ENCODE measurements at regions not wholly inside any gene's neighbourhood (a gene's known extent, or its start where the extent isn't known, plus 50 kb on each side); places are given as distances from the start of the nearest gene placed in this dataset.
"Not testable (repeated sequence)": the region's sequence is repeated elsewhere in the genome, so short reads cannot be mapped to it uniquely, and the experiment has no call there.

DNA sequence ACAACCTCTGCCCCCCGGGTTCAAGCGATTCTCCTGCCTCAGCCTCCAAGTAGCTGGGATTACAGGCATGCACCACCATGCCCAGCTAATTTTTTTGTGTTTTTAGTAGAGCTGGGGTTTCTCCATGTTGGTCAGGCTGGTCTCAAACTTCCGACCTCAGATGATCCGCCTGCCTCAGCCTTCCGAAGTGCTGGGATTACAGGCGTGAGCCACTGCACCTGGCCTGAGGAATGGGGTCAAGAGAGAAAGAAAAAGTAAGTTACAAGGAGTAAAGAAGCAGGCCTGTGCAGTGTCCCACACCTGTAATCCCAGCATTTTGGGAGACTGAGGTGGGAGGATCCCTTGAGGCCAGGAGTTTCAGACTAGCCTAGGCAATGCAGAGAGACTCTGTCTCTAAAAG lies 68.5 kb upstream of the LRPPRC start:
- not testable (repeated sequence) for H3K4me1 ChIP-seq (ENCODE audit: control insufficient read depth, low read depth, low read length); H3K36me3 ChIP-seq (ENCODE audit: control insufficient read depth, insufficient read depth, low read length); H2BK120ac ChIP-seq (ENCODE audit: low read depth, low read length); H3K27ac ChIP-seq (ENCODE audit: low read depth, low read length); H3K18ac ChIP-seq (ENCODE audit: low read length); H3K27me3 ChIP-seq (ENCODE audit: insufficient read depth, low read length, poor library complexity); H3K79me1 ChIP-seq (ENCODE audit: low read length); H3K9ac ChIP-seq (ENCODE audit: low read length); H3K4me3 ChIP-seq (ENCODE audit: low read length); H2AK5ac ChIP-seq (ENCODE audit: low read length); DNase-seq; H3K56ac ChIP-seq (ENCODE audit: low read length); H3K4ac ChIP-seq (ENCODE audit: low read depth, low read length); H4K5ac ChIP-seq (ENCODE audit: low read length); H3K23ac ChIP-seq (ENCODE audit: low read length); H3K4me2 ChIP-seq (ENCODE audit: low read length); H4K8ac ChIP-seq (ENCODE audit: low read depth, low read length); H3K79me2 ChIP-seq (ENCODE audit: control insufficient read depth, insufficient read depth, low read length); H2BK15ac ChIP-seq (replicated peaks; ENCODE audit: low read depth); H2BK5ac ChIP-seq (ENCODE audit: low read length)
- WGBS (ENCODE audit: extremely low coverage, insufficient coverage, low lambda C conversion rate) = no CpG with 5 or more reads among the region's 6 CpGs

DNA sequence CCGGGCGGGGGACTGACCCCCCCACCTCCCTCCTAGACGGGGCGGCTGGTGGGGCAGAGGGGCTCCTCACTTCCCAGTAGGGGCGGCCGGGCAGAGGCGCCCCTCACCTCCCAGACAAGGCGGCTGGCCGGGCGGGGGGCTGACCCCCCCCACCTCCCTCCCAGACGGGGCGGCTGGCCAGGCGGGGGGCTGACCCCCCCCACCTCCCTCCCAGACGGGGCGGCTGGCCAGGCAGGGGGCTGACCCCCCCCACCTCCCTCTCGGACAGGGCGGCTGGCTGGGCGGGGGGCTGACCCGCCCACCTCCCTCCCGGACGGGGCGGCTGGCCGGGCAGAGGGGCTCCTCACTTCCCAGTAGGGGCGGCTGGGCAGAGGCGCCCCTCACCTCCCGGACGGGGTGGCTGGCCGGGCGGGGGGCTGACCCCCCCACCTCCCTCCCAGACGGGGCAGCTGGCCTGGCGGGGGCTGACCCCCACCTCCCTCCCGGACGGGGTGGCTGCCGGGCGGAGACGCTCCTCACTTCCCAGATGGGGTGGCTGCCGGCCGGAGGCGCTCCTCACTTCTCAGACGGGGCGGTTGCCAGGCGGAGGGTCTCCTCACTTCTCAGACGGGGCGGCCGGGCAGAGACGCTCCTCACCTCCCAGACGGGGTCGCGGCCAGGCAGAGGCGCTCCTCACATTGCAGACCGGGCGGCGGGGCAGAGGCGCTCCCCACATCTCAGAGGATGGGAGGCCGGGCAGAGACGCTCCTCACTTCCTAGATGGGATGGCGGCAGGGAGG lies 71.4 kb upstream of the LRPPRC start:
- not testable (repeated sequence) for H3K4me2 ChIP-seq (ENCODE audit: low read length); H3K18ac ChIP-seq (ENCODE audit: low read length); DNase-seq; H3K27me3 ChIP-seq (ENCODE audit: insufficient read depth, low read length, poor library complexity); H3K79me2 ChIP-seq (ENCODE audit: control insufficient read depth, insufficient read depth, low read length); H4K5ac ChIP-seq (ENCODE audit: low read length); H2BK5ac ChIP-seq (ENCODE audit: low read length); H2BK120ac ChIP-seq (ENCODE audit: low read depth, low read length); H3K9ac ChIP-seq (ENCODE audit: low read length); H3K56ac ChIP-seq (ENCODE audit: low read length); H3K4me1 ChIP-seq (ENCODE audit: control insufficient read depth, low read depth, low read length); H3K23ac ChIP-seq (ENCODE audit: low read length); H2BK15ac ChIP-seq (replicated peaks; ENCODE audit: low read depth); H3K4ac ChIP-seq (ENCODE audit: low read depth, low read length); H3K4me3 ChIP-seq (ENCODE audit: low read length); H3K36me3 ChIP-seq (ENCODE audit: control insufficient read depth, insufficient read depth, low read length); H3K27ac ChIP-seq (ENCODE audit: low read depth, low read length); H4K8ac ChIP-seq (ENCODE audit: low read depth, low read length); H3K79me1 ChIP-seq (ENCODE audit: low read length); H2AK5ac ChIP-seq (ENCODE audit: low read length)
- WGBS (ENCODE audit: extremely low coverage, insufficient coverage, low lambda C conversion rate) = no CpG with 5 or more reads among the region's 57 CpGs

DNA sequence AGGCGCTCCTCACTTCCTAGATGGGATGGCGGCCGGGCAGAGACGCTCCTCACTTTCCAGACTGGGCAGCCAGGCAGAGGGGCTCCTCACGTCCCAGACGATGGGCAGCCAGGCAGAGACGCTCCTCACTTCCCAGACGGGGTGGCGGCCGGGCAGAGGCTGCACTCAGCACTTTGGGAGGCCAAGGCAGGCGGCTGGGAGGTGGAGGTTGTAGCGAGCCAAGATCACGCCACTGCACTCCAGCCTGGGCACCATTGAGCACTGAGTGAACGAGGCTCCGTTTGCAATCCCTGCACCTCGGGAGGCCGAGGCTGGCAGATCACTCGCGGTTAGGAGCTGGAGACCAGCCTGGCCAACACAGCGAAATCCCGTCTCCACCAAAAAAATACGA lies 72.0 kb upstream of the LRPPRC start:
- H2BK5ac ChIP-seq (ENCODE audit: low read length); H3K27me3 ChIP-seq (ENCODE audit: insufficient read depth, low read length, poor library complexity); H3K4me3 ChIP-seq (ENCODE audit: low read length); H3K4me1 ChIP-seq (ENCODE audit: control insufficient read depth, low read depth, low read length); H3K79me1 ChIP-seq (ENCODE audit: low read length); H3K23ac ChIP-seq (ENCODE audit: low read length); H3K4ac ChIP-seq (ENCODE audit: low read depth, low read length); DNase-seq; H3K9ac ChIP-seq (ENCODE audit: low read length); H3K18ac ChIP-seq (ENCODE audit: low read length); H3K4me2 ChIP-seq (ENCODE audit: low read length); H2AK5ac ChIP-seq (ENCODE audit: low read length); H3K36me3 ChIP-seq (ENCODE audit: control insufficient read depth, insufficient read depth, low read length); H4K5ac ChIP-seq (ENCODE audit: low read length); H2BK15ac ChIP-seq (replicated peaks; ENCODE audit: low read depth); H2BK120ac ChIP-seq (ENCODE audit: low read depth, low read length); H3K79me2 ChIP-seq (ENCODE audit: control insufficient read depth, insufficient read depth, low read length); H4K8ac ChIP-seq (ENCODE audit: low read depth, low read length); H3K56ac ChIP-seq (ENCODE audit: low read length); H3K27ac ChIP-seq (ENCODE audit: low read depth, low read length): not testable (repeated sequence)
- no CpG with 5 or more reads among the region's 22 CpGs for WGBS (ENCODE audit: extremely low coverage, insufficient coverage, low lambda C conversion rate)

DNA sequence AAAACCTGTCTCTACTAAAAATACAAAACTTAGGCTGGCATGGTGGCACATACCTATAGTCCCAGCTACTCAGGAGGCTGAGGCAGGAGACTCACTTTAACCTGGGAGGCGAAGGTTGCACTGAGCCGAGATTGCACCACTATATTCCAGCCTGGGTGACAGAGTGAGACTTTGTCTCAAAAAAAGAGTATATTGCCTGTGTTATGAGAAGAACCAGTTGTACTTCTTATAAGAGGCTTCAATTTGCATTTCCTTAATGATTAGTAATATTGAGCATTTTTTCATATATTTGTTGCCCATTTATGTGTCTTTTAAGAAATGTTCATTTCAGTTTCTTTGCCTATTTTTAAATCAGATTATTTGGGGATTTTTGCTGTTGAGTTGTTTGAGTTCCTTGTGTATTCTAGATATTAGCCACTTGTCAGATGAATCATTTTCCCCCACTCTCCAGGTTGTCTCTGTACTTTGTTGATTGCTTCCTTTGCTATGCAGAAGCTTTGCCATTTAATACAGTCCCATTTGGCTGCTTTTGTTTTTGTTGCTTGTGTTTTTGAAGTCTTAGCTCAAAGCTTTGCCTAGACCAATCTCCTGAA lies 75.8 kb upstream of the LRPPRC start:
- Histone ChIP-seq H3K4me1 (ENCODE audit: control insufficient read depth, low read depth, low read length) (no peaks in the 10 kb centered on the region), H3K27me3 (ENCODE audit: insufficient read depth, low read length, poor library complexity) (no peaks in the 10 kb centered on the region), H2BK120ac (ENCODE audit: low read depth, low read length) (no peak overlapping the region), H3K4ac (ENCODE audit: low read depth, low read length) (no peak overlapping the region), H3K9ac (ENCODE audit: low read length) (no peak overlapping the region), H2BK5ac (ENCODE audit: low read length) (no peak overlapping the region), H3K4me3 (ENCODE audit: low read length) (no peak overlapping the region), H3K27ac (ENCODE audit: low read depth, low read length) (no peak overlapping the region), H3K36me3 (ENCODE audit: control insufficient read depth, insufficient read depth, low read length) (no peaks in the 10 kb centered on the region), H3K79me2 (ENCODE audit: control insufficient read depth, insufficient read depth, low read length) (no peaks in the 10 kb centered on the region), H2BK15ac (replicated peaks; ENCODE audit: low read depth) (no peak overlapping the region), H3K79me1 (ENCODE audit: low read length) (no peaks in the 10 kb centered on the region), H4K8ac (ENCODE audit: low read depth, low read length) (no peak overlapping the region), H3K56ac (ENCODE audit: low read length) (no peak overlapping the region), H4K5ac (ENCODE audit: low read length) (no peak overlapping the region), H2AK5ac (ENCODE audit: low read length) (no peak overlapping the region), H3K18ac (ENCODE audit: low read length) (no peak overlapping the region), H3K23ac (ENCODE audit: low read length) (no peak overlapping the region), H3K4me2 (ENCODE audit: low read length) (no peak overlapping the region)
- WGBS (ENCODE audit: extremely low coverage, insufficient coverage, low lambda C conversion rate) = no CpG with 5 or more reads among the region's 2 CpGs
- no peak for DNase-seq

DNA sequence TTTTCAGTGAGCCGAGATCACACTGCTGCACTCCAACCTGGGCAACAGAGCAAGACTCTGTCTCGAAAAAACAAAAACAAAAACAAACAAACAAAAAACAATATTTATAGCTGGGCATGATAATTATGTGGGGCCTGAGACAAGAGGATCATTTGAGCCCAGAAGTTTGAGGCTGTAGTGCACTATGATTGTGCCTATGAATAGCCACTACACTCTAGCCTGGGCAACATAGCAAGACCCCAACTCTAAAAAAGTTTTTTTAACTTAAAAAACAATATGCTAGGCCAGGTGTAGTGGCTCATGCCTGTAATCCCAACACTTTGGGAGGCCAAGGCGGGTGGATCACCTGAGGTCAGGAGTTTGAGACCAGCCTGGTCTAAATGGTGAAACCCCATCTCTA lies 77.9 kb upstream of the LRPPRC start:
- H3K4ac ChIP-seq (ENCODE audit: low read depth, low read length); H3K23ac ChIP-seq (ENCODE audit: low read length); H3K27ac ChIP-seq (ENCODE audit: low read depth, low read length); H4K8ac ChIP-seq (ENCODE audit: low read depth, low read length); H2BK5ac ChIP-seq (ENCODE audit: low read length); H2BK120ac ChIP-seq (ENCODE audit: low read depth, low read length); H3K79me1 ChIP-seq (ENCODE audit: low read length); H2AK5ac ChIP-seq (ENCODE audit: low read length); H2BK15ac ChIP-seq (replicated peaks; ENCODE audit: low read depth); H3K18ac ChIP-seq (ENCODE audit: low read length); H4K5ac ChIP-seq (ENCODE audit: low read length); H3K79me2 ChIP-seq (ENCODE audit: control insufficient read depth, insufficient read depth, low read length); H3K4me2 ChIP-seq (ENCODE audit: low read length); H3K4me3 ChIP-seq (ENCODE audit: low read length); H3K4me1 ChIP-seq (ENCODE audit: control insufficient read depth, low read depth, low read length); H3K27me3 ChIP-seq (ENCODE audit: insufficient read depth, low read length, poor library complexity); DNase-seq; H3K9ac ChIP-seq (ENCODE audit: low read length); H3K56ac ChIP-seq (ENCODE audit: low read length); H3K36me3 ChIP-seq (ENCODE audit: control insufficient read depth, insufficient read depth, low read length): not testable (repeated sequence)
- WGBS (ENCODE audit: extremely low coverage, insufficient coverage, low lambda C conversion rate) = no CpG with 5 or more reads among the region's 3 CpGs

DNA sequence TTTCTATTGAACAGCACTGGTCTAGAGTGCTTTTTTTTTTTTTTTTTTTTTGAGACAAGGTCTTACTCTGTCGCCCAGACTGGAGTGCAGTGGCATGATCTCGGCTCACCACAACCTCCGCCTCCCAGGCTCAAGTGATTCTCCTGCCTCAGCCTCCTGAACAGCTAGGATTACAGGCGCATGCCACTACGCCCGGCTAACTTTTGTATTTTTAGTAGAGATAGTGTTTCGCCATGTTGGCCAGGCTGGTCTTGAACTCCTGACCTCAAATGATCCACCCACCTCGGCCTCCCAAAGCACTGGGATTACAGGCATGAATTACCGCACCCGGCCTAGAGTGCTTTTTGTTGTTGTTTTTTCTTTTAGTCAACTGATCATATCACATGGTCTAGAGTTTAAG lies 79.0 kb upstream of the LRPPRC start:
- not testable (repeated sequence) for H2AK5ac ChIP-seq (ENCODE audit: low read length); H4K5ac ChIP-seq (ENCODE audit: low read length); H4K8ac ChIP-seq (ENCODE audit: low read depth, low read length); H3K4me1 ChIP-seq (ENCODE audit: control insufficient read depth, low read depth, low read length); H3K4me3 ChIP-seq (ENCODE audit: low read length); H3K9ac ChIP-seq (ENCODE audit: low read length); H3K56ac ChIP-seq (ENCODE audit: low read length); H3K4me2 ChIP-seq (ENCODE audit: low read length); H2BK5ac ChIP-seq (ENCODE audit: low read length); H3K27me3 ChIP-seq (ENCODE audit: insufficient read depth, low read length, poor library complexity); H3K23ac ChIP-seq (ENCODE audit: low read length); H3K27ac ChIP-seq (ENCODE audit: low read depth, low read length); H3K79me1 ChIP-seq (ENCODE audit: low read length); H3K18ac ChIP-seq (ENCODE audit: low read length); H3K36me3 ChIP-seq (ENCODE audit: control insufficient read depth, insufficient read depth, low read length); DNase-seq; H2BK120ac ChIP-seq (ENCODE audit: low read depth, low read length); H2BK15ac ChIP-seq (replicated peaks; ENCODE audit: low read depth); H3K79me2 ChIP-seq (ENCODE audit: control insufficient read depth, insufficient read depth, low read length); H3K4ac ChIP-seq (ENCODE audit: low read depth, low read length)
- no CpG with 5 or more reads among the region's 10 CpGs for WGBS (ENCODE audit: extremely low coverage, insufficient coverage, low lambda C conversion rate)

Data from mesendoderm (in vitro differentiated cells).